NCI-H128 (cell line): ENCODE measurements at regions not wholly inside any gene's neighbourhood (a gene's known extent, or its start where the extent isn't known, plus 50 kb on each side); places are given as distances from the start of the nearest gene placed in this dataset.

Experiments
- DNase-seq: peaks from one replicate; lab custom pipeline; 2025; ENCODE audit not compliant: unreplicated experiment; lab: John Stamatoyannopoulos, UW

- DNase-seq, result peak; percentile 21
Observed at GRCh38 chr12:115337693-115338543, 653.9 kb upstream of the TBX3 start.

DNA sequence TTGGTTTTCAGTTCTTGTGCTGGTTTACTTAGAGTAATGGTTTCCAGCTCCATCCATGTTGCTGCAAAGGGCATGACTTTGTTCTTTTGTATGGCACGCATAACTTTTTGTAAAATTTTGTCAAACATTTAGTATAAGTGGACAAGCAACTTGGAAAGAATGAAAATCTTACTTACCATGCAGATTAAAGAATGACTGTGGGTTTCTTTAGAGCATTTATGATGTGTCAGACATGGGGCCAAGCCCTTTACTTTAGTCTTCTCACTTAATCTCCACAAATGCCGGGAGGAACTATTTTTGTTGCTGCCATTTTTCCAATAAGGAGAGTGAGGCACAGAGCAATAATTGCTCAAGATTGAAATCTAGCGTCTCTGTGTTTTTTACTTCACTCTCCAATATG lies 652.5 kb upstream of the TBX3 start:
- no peak for DNase-seq

- DNase-seq, result no peak
Observed at GRCh38 chr12:115335594-115335993, 651.6 kb upstream of the TBX3 start.

DNA sequence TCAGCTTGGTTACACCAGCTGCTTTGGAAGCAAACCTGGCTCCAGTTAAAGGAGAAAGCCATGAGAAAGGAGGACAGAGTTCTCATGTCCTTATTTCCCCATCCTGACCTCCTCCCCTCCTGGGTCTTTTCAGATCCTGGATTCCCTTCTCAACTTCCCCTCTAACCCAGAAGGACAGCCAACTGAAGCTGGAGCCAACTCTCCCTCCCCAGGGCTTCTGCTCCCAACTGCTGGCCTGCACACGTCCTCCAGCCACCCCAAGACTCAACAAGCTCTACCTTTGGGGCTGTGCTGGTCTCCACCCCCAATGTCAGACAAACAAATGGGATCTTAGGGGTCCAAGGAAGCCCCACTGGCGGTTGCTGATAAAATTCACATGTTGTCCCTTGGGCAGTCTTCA lies 651.1 kb upstream of the TBX3 start:
- DNase-seq, result no peak

DNA sequence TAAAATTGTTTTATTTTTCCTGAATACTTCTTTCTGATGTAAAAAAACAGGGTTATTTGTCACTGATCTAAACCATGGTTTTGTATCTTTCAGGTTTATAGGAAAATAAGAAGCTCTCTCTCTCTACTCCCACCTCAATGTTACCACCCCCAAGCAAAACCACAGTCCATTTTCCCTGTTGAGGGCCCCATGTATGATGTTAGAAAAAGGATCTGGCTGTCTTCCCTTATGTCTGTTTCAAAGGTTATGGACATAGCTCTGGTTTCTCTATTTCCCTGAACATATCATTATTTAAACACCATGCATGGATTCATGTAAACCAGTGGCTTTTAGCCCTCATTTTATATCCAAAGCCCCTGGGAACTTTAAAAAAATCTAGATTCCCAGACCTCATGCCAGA lies 649.0 kb upstream of the TBX3 start:
- DNase-seq, result no peak

GRCh38 chr12:115325858-115326257 lies 641.9 kb upstream of the TBX3 start:
- DNase-seq, result no peak

GRCh38 chr12:115324949-115325593 lies 641.1 kb upstream of the TBX3 start:
- no peak for DNase-seq

- no peak for DNase-seq
Observed at GRCh38 chr12:115323223-115323905, 639.4 kb upstream of the TBX3 start.

GRCh38 chr12:115322275-115322674 lies 638.3 kb upstream of the TBX3 start:
- DNase-seq, result no peak

- no peak for DNase-seq
Observed at GRCh38 chr12:115320967-115321366, 637.0 kb upstream of the TBX3 start.

GRCh38 chr12:115320451-115320850 lies 636.5 kb upstream of the TBX3 start:
- no peak for DNase-seq

GRCh38 chr12:115319446-115320040 lies 635.6 kb upstream of the TBX3 start:
- DNase-seq, result no peak

GRCh38 chr12:115313929-115314328 lies 630.0 kb upstream of the TBX3 start:
- no peak for DNase-seq

DNA sequence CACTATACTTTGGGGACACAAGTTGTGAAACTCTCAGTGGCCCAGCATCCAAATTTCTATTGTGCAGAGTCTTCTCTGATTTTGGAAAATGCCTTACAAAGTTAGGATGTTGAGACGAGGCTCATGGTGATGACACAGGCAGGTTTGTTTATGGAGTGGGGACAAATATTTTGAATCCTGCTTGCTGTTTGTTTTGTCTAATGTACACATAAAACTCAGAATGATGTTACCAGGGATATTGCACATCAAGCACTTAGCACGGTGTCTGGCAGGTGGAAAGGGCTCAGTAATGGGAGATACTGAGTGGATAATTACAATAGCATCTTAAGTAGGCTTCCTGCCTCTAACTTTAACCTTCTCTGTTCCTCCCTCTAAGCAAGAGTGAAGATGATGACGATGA lies 628.9 kb upstream of the TBX3 start:
- DNase-seq, result no peak

DNA sequence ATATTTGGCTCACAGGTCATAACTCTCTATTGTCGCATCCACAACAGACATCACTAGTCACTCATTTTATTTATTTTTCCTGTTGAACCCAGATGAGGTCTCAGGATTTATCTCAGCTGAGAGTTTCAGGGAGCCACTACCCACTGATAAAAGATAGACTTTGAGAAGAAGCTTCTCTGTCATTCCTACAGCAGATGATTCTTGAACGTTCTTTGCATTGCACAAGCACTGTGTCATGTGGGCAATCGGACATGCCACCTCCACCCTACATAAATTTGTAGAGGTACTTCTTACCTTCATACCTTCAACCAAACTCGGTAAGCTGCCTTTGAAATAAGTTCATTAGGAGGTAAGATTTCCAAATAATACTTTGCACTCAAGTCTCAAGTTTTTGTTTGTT lies 627.9 kb upstream of the TBX3 start:
- DNase-seq, result no peak

GRCh38 chr12:115308918-115309317 lies 624.9 kb upstream of the TBX3 start:
- DNase-seq, result no peak

DNA sequence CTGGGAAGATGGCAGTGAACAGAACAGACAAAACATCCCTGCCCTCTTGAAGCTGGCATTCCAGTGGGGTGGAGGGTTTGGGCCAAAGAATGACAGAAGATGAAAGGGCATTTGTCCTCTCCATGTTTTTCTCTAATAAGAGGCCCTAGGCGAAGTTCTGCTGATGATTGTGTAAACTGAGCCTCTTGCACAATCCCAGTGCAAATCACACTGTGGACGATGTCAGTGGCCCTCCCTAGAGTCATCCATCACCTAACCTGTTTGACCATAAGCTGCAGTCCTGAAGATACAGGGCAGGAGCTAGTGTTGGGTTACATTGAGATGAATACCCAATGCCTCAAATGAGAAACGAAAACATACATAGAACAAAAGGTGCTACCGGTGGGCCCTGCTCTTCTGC lies 622.4 kb upstream of the TBX3 start:
- DNase-seq, result no peak

DNA sequence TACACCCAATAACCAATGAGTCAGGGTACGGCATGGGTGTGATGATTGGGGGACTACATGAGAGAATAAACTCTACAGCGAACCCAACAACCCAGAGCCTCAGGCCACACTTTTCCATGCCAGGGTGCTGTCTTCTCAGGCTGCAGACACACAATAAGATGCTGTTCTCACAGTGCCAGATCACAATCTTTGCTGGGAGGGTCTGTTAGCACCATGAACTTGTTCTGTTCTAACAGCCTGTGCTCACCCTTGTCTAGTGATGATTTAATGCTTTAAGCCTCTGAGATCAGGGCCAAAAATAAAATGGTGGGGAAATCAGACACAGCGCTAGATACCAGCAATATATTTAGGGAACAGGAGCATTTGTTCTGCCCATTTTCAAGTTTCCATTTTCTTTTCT lies 621.9 kb upstream of the TBX3 start:
- DNase-seq, result no peak

GRCh38 chr12:115305275-115305674 lies 621.3 kb upstream of the TBX3 start:
- no peak for DNase-seq

DNA sequence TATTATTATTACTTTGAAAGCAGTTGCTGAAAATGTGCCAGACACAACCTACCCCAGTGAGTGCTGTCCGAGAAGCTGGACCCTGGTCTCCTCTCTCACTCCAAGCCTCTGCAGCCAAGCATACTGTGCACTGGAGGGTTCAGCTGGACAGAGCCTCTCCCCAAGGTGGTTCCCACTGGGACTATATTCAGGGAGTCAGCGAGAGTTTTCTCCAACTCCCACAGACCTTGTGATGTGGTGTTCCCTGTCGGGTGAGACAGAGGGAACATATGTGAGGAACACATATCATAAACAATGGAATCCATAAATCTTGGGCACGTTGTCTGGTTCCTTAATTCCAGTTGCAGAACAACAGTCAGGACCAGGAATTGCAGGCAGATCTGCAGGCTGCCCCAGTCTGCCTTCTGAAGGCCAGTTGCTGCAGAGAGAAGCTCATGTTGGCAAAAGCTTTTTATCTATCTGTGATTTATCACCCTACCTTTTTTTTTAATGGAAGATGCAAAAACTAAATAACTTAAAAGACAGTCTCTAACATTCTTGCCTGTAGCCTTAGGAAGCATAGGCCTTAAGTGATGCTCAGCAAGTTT lies 619.8 kb upstream of the TBX3 start:
- DNase-seq, result no peak

DNA sequence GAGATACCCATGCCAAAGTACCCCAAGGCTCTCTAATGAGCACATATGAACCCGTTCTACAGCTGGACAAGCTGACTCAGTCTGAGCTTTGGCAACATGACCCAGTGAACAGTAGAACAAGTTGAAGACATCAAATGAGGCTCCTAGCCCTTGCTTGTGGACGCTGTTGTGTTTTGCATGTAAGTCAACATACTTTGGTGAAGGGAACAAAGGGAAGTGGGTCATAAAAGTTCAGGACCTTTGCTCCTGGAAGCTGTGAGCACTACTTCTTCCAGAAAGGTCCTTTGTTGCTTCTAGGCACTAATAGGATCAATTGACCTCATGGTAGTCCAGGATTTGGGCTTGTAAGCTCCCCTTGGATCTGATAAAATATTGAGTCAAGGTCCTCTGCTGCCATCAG lies 613.5 kb upstream of the TBX3 start:
- no peak for DNase-seq
